Nucleus accumbens (tissue), 56 donors: ENCODE measurements at regions not wholly inside any gene's neighbourhood (a gene's known extent, or its start where the extent isn't known, plus 50 kb on each side); places are given as distances from the start of the nearest gene placed in this dataset.

Experiments
- DNase-seq, 56 donors: peaks; one replicate each; lab custom pipeline; 2025; lab: John Stamatoyannopoulos, UW

DNA sequence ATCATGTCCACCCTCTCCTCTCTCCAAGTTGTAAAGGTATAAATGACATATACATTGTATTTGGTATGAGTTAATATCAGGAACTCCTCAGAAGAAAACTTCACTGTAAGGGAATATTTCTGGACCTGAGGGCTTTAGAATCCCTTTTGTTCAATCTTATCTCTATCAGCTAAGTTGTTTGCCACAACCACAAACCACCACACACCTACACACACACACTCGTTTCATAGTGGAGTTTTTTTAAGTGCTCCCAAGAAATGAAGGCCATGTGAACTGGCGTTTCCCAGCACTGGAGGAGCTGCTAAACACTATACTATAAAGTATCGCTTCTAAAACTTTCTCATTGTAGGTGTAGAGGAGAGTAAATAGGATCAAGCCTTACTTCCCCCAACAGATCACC lies 64.8 kb upstream of the GHITM start:
- no peak for DNase-seq

DNA sequence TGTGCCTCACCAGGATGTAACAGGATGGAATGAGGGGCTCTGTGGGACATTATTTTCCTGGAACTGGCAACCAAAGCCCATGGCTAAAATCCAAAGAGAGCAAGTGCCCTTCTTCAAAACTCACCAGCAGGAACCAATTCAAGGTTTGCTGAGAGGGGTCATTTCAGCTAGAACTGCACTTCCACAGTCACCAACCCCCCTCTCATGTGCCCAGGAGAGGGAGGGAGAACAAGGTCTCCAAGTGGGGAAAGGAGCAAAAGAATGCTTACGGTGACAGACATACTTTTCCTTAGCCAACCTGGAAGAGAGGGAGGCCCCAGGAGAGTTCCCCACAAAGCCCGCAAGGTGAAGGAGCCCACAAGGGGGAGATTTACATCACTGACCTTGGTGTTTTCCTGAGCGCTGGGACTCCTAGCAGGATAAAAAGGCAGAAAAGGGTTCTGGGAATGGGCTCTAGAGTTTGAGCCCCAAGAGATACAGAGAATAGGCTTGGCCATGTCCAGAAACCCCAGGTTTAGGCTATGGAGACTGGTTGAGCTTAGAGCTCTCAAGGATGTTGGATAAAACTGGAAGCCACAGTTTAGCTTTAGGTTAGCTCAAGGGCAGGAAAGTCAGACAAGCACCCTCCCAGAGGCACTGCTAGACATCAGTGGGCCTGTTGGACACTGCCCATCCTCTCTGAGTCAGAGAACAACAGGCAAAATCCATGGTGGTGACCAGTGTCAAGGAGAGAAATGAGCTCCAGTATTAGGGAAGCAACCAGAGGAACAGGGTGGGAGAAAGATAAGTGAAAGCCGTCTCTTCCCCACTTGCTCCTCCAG lies 63.9 kb upstream of the GHITM start:
- no peak for DNase-seq

DNA sequence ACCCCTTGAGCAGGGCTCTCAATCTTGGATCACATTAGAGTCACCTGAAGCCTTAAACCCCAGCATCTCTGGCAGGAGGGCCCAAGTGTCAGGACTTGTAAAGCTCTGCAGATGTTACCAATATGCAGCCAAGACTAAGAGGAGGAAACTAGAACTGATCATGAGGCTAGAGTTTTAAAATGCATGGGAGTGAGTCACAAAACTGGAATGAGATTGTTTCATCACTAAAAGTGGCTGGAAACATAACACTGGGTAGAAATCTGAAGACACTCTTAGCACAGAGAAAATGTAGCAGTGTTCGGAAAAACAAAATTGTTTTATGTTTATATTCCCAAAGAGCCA lies 63.3 kb upstream of the GHITM start:
- no peak for DNase-seq

DNA sequence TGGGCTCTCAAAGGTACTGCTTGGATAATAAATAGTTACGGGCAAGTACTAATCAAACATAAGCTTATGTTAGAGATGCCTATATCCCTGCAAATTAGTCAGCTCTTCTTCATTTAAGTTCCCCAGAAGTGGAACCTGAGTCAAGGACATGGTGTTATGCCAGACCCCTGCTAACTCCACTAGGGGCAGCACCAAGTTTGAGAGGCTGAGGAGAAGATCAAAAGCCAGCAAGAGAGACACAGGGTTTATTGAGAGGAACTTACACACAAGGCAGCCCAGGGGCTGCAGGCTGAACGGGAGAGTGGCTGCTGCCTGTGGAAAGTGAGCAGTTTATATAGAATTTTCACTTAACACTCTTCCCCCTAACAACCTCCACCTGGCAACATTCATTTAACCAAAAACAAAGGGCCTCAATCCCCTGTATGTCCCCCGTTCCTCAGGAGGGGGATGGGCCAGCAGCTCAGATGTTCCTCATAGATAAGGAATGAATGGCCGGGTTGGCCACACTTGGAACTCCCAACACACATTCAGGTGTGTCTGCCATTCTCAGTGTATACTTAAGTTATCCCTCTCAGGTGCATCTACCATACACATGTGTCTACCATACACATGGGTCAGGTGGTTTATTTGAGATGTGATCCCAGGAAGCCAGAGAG lies 62.6 kb upstream of the GHITM start:
- no peak for DNase-seq

DNA sequence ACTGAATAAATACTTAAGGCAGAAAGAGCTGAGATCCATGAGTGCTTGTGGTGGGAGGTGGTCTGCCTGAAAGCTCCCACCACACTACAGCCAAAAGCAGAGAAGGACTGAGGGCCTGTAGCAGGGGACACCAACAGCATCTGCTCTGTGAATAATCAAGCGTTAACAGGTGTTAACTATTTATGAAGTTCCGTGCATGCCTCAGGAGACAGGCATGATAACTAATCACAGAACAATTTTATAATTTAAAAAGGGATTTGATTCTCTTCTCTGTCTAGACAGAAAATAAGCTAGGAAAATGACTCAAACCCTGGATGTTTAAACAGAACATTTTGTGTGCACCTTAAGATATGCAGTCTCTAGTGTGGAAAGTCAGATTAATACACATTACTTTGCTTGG lies 61.5 kb upstream of the GHITM start:
- DNase-seq, result no peak

DNA sequence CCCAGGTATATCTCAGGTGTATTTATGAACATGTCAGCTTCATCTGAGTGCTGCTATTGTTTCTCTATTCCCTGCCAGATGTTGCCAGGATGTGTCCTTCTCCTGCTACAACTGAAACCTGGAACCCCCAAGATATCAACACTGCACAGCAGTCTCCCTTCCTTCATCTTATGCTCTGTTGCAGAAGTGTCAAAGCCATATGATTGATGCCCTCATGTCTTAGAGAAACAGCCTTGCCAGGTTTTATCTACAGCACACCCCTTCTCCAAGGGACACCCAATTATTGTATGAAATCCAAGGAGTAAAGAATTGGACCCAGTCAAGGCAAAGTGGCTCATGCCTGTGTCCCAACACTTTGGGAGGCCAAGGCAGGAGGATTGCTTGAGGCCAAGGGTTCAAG lies 60.5 kb upstream of the GHITM start:
- DNase-seq, result no peak

DNA sequence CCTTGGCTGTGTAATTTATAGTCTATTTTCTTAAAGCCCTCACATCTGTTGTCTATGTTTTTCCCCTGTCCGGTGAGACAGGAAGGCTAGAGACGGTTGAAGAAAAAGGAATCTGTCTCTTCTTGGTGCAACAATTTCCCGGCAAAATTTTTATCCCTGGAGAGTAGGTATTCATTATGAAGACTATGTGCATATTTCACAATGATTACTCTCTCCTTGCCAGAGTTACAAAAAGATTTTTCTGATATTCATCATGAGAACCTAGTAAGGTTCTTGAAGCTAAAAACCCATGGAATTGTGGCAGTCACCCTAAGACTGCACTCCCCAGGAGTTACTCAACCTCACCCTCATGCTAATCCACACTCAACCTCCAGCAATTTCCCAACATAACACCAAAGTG lies 55.0 kb upstream of the GHITM start:
- DNase-seq, result no peak

DNA sequence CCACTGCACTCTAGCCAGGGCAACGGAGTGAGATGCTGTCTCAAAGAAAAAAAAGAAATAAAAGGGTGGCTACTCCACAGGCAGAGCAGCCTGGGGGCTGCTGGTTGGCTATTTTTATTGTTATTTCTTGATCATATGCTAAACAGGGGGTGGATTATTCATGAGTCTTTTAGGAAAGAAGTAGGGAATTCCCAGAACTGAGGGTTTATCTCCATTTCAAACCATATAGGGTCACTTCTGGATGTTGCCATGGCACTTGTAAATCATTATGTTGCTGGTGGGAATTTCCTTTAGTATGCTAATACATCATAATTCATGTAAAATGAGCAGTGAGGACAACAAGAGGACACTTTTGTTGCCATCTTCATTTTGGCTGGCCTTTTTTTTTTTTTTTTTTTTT lies 52.1 kb upstream of the GHITM start:
- no peak for DNase-seq

DNA sequence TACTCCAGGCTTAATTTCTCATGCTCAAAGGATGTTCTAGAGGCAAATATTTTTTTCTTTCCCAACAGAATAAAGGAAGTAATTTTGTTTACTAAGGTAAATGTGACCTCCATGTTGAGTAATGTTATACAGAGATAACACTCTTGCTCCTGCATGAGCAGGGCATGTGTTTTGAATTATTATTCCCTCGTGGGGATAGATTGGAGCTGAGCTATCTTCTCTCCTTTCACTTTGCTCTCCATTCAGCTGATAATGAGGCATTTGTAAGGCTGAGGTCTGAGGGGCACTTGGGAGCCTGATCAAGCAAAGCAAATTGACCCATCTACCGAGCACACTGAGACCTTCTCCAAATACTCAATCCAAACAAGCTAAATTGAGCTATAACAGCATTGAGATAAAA lies 50.7 kb upstream of the GHITM start:
- no peak for DNase-seq

DNA sequence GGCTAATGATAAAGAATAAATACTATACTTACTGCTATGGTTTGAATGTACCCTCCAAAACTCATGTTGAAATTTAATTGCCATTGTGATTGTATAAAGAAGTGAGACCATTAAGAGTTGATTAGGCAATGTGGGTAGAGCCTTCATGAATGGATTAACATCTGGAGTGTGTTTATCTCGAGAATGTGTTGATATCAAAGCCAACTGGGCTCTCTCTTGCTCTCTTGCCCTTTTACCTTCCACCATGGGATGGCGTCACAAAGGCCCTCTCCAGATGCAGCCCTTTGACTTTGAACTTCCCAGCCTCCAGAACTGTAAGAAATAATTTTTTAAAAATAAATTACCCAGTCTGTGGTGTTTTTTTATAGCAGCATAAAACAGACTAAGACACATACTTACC lies 50.1 kb upstream of the GHITM start:
- no peak for DNase-seq
